Activated CD4-positive, alpha-beta T cell treated with anti-CD3 and anti-CD28 coated beads for 36 hours (primary cell): ENCODE measurements at regions not wholly inside any gene's neighbourhood (a gene's known extent, or its start where the extent isn't known, plus 50 kb on each side); places are given as distances from the start of the nearest gene placed in this dataset.

Experiments used
- ATAC-seq: fragments of 200-7000 bp; cut with Tn5 transposase; one replicate; pipeline ENCODE4 v1.10.0; 2021; ENCODE audit warnings: mild to moderate bottlenecking, moderate library complexity
- CTCF ChIA-PET: fragments of 350-600 bp; sonication (Branson Sonifier 250); formaldehyde crosslinking; loops from one replicate; lab custom pipeline; 2021; ENCODE audit warnings: antibody characterized with exemption; lab: Charles Lee
- POLR2A ChIA-PET: fragments of 350-600 bp; sonication (Branson Sonifier 250); formaldehyde crosslinking; loops from one replicate; lab custom pipeline; 2021; ENCODE audit warnings: antibody characterized with exemption, inconsistent platforms; lab: Charles Lee
- DNase-seq: peaks from one replicate; pipeline ENCODE4 v3.0.0-alpha.2; 2020
- H3K27ac Mint-ChIP-seq: one replicate; pipeline ENCODE4 v1.8.0; 2021; ENCODE audit warnings: mixed read lengths
- H3K27me3 Mint-ChIP-seq: one replicate; pipeline ENCODE4 v1.8.0; 2021; ENCODE audit warnings: mixed read lengths
- H3K36me3 Mint-ChIP-seq: one replicate; pipeline ENCODE4 v1.8.0; 2021; ENCODE audit warnings: low read depth, mixed read lengths
- H3K4me1 Mint-ChIP-seq: one replicate; pipeline ENCODE4 v1.8.0; 2021; ENCODE audit warnings: mixed read lengths
- H3K4me3 Mint-ChIP-seq: one replicate; pipeline ENCODE4 v1.8.0; 2021; ENCODE audit warnings: mild to moderate bottlenecking, moderate library complexity, mixed read lengths
- H3K9me3 Mint-ChIP-seq: one replicate; pipeline ENCODE4 v1.8.0; 2021; ENCODE audit warnings: low read depth, mixed read lengths
- intact Hi-C, 2 experiments: fragments of 100-400 bp; cut with DNase I in 1 of 2; cut with micrococcal nuclease in 1 of 2; formaldehyde crosslinking; loops; one replicate each; pipeline versions ENCODE4 v1.14.2 to v1.15.1; 2022 to 2024; cut with DNase I, micrococcal nuclease

- Mint-ChIP-seq H3K9me3 (no peaks in the 10 kb centered on the region), H3K27ac (no peak overlapping the region), H3K27me3 (peaks cover 6% of the 10 kb centered on the region), H3K36me3 (no peaks in the 10 kb centered on the region), H3K4me3 (no peak overlapping the region), H3K4me1 (no peaks in the 10 kb centered on the region)
- ChIA-PET CTCF (interaction anchor here (0.7 kb wide), 1 partner anchor 10 kb away, joined by 3 read pairs; no protein-coding TSS in a partner anchor), POLR2A (no interaction called here)
- intact Hi-C loops = no loop called here
- DNase-seq (no peak), ATAC-seq (no peak)
Measured at GRCh38 chr2:9156483-9156882, 50.1 kb upstream of the ASAP2 start.

GRCh38 chr2:9154061-9154460, 52.6 kb upstream of the ASAP2 start:
- Mint-ChIP-seq H3K27me3 (peaks cover 6% of the 10 kb centered on the region), H3K4me1 (no peaks in the 10 kb centered on the region), H3K9me3 (no peaks in the 10 kb centered on the region), H3K4me3 (no peak overlapping the region), H3K36me3 (no peaks in the 10 kb centered on the region), H3K27ac (no peak overlapping the region)
- ATAC-seq (no peak), DNase-seq (no peak)
- intact Hi-C loops = no loop called here
- ChIA-PET POLR2A (no interaction called here), CTCF (interaction anchor here (0.6 to 1.6 kb wide), 4 partner anchors 9 to 300 kb away, joined by 3 to 5 read pairs (median 4); no protein-coding TSS in a partner anchor)

- Mint-ChIP-seq H3K4me1 (no peaks in the 10 kb centered on the region), H3K27ac (no peak overlapping the region), H3K9me3 (no peaks in the 10 kb centered on the region), H3K27me3 (peaks cover 6% of the 10 kb centered on the region), H3K4me3 (no peak overlapping the region), H3K36me3 (no peaks in the 10 kb centered on the region)
- intact Hi-C loops = no loop called here
- ATAC-seq (no peak), DNase-seq (no peak)
- ChIA-PET POLR2A (no interaction called here), CTCF (interaction anchor here (0.6 to 1.6 kb wide), 4 partner anchors 10 to 104 kb away, joined by 3 to 5 read pairs (median 4); no protein-coding TSS in a partner anchor)
Measured at GRCh38 chr2:9153643-9153980, 53.0 kb upstream of the ASAP2 start.

- intact Hi-C loops = no loop called here
- DNase-seq (no peak), ATAC-seq (no peak)
- ChIA-PET CTCF (interaction anchor here (0.6 to 1.6 kb wide), 5 partner anchors 10 to 104 kb away, joined by 3 to 5 read pairs (median 5); no protein-coding TSS in a partner anchor), POLR2A (no interaction called here)
- no peak overlapping the region for H3K27ac Mint-ChIP-seq
- no peaks in the 10 kb centered on the region for H3K9me3 Mint-ChIP-seq
- H3K4me1 Mint-ChIP-seq = no peaks in the 10 kb centered on the region
- no peak overlapping the region for H3K4me3 Mint-ChIP-seq
- H3K36me3 Mint-ChIP-seq = no peaks in the 10 kb centered on the region
- H3K27me3 Mint-ChIP-seq = peaks cover 6% of the 10 kb centered on the region
Measured at GRCh38 chr2:9152975-9153642, 53.5 kb upstream of the ASAP2 start.

GRCh38 chr2:9150906-9151305, 55.7 kb upstream of the ASAP2 start:
- intact Hi-C loops = no loop called here
- CTCF ChIA-PET = interaction anchor here (0.6 to 0.7 kb wide), 2 partner anchors 38 to 54 kb away, joined by 3 read pairs; no protein-coding TSS in a partner anchor
- no peak overlapping the region for H3K27ac Mint-ChIP-seq
- no peak overlapping the region for H3K4me3 Mint-ChIP-seq
- H3K27me3 Mint-ChIP-seq = peaks cover 10% of the 10 kb centered on the region
- no peaks in the 10 kb centered on the region for H3K9me3 Mint-ChIP-seq
- ATAC-seq = no peak
- no peaks in the 10 kb centered on the region for H3K4me1 Mint-ChIP-seq
- POLR2A ChIA-PET = no interaction called here
- no peaks in the 10 kb centered on the region for H3K36me3 Mint-ChIP-seq
- no peak for DNase-seq

- no peaks in the 10 kb centered on the region for H3K4me1 Mint-ChIP-seq
- H3K9me3 Mint-ChIP-seq = no peaks in the 10 kb centered on the region
- ATAC-seq (no peak), DNase-seq (no peak)
- H3K27ac Mint-ChIP-seq = no peak overlapping the region
- intact Hi-C loops = no loop called here
- H3K4me3 Mint-ChIP-seq = no peak overlapping the region
- ChIA-PET CTCF (no interaction called here), POLR2A (no interaction called here)
- peaks cover 10% of the 10 kb centered on the region for H3K27me3 Mint-ChIP-seq
- H3K36me3 Mint-ChIP-seq = no peaks in the 10 kb centered on the region
Measured at GRCh38 chr2:9150568-9150900, 56.1 kb upstream of the ASAP2 start.

- intact Hi-C loops = loop anchor here (10.0 kb wide), 3 partner anchors 185 to 405 kb away; partner anchors contain the start of genes ADAM17 (in 1 of the 2) and IAH1 (in 1 of the 2)
- peaks cover 8% of the 10 kb centered on the region for H3K27me3 Mint-ChIP-seq
- CTCF ChIA-PET = no interaction called here
- no peak overlapping the region for H3K27ac Mint-ChIP-seq
- ATAC-seq = no peak
- H3K36me3 Mint-ChIP-seq = no peaks in the 10 kb centered on the region
- no peaks in the 10 kb centered on the region for H3K4me1 Mint-ChIP-seq
- DNase-seq = no peak
- no peaks in the 10 kb centered on the region for H3K9me3 Mint-ChIP-seq
- no peak overlapping the region for H3K4me3 Mint-ChIP-seq
- POLR2A ChIA-PET = no interaction called here
Measured at GRCh38 chr2:9149726-9150567, 56.7 kb upstream of the ASAP2 start.

- no peaks in the 10 kb centered on the region for H3K36me3 Mint-ChIP-seq
- DNase-seq = no peak
- no peaks in the 10 kb centered on the region for H3K9me3 Mint-ChIP-seq
- intact Hi-C loops = loop anchor here (10.0 kb wide), 3 partner anchors 185 to 405 kb away; partner anchors contain the start of genes ADAM17 (in 1 of the 2) and IAH1 (in 1 of the 2)
- POLR2A ChIA-PET = no interaction called here
- peaks cover 10% of the 10 kb centered on the region for H3K27me3 Mint-ChIP-seq
- no peak for ATAC-seq
- H3K4me3 Mint-ChIP-seq = no peak overlapping the region
- no peaks in the 10 kb centered on the region for H3K4me1 Mint-ChIP-seq
- CTCF ChIA-PET = no interaction called here
- no peak overlapping the region for H3K27ac Mint-ChIP-seq
Measured at GRCh38 chr2:9149388-9149660, 57.3 kb upstream of the ASAP2 start.

GRCh38 chr2:9146646-9147045, 60.0 kb upstream of the ASAP2 start:
- H3K4me1 Mint-ChIP-seq = no peaks in the 10 kb centered on the region
- no peak for ATAC-seq
- POLR2A ChIA-PET = no interaction called here
- H3K27ac Mint-ChIP-seq = no peak overlapping the region
- DNase-seq = no peak
- peaks cover 11% of the 10 kb centered on the region for H3K27me3 Mint-ChIP-seq
- intact Hi-C loops = loop anchor here (10.0 kb wide), 3 partner anchors 188 to 408 kb away; partner anchors contain the start of genes ADAM17 (in 1 of the 2) and IAH1 (in 1 of the 2)
- H3K4me3 Mint-ChIP-seq = no peak overlapping the region
- CTCF ChIA-PET = no interaction called here
- H3K9me3 Mint-ChIP-seq = no peaks in the 10 kb centered on the region
- H3K36me3 Mint-ChIP-seq = no peaks in the 10 kb centered on the region

GRCh38 chr2:9145752-9146430, 60.7 kb upstream of the ASAP2 start:
- CTCF ChIA-PET = interaction anchor here (1.1 kb wide), 1 partner anchor 16 kb away, joined by 3 read pairs; no protein-coding TSS in a partner anchor
- Mint-ChIP-seq H3K36me3 (no peaks in the 10 kb centered on the region), H3K27me3 (peaks cover 14% of the 10 kb centered on the region), H3K27ac (no peak overlapping the region), H3K4me3 (no peak overlapping the region), H3K4me1 (no peaks in the 10 kb centered on the region), H3K9me3 (no peaks in the 10 kb centered on the region)
- intact Hi-C loops = loop anchor here (10.0 kb wide), 3 partner anchors 189 to 409 kb away; partner anchors contain the start of genes ADAM17 (in 1 of the 2) and IAH1 (in 1 of the 2)
- DNase-seq (no peak), ATAC-seq (no peak)
- POLR2A ChIA-PET = no interaction called here

- ChIA-PET CTCF (interaction anchor here (0.9 to 1.1 kb wide), 3 partner anchors 16 to 222 kb away, joined by 3 to 6 read pairs (median 3); no protein-coding TSS in a partner anchor), POLR2A (interaction anchor here (0.7 kb wide), 1 partner anchor 127 kb away, joined by 3 read pairs; no protein-coding TSS in a partner anchor)
- no peak for ATAC-seq
- no peak for DNase-seq
- H3K27ac Mint-ChIP-seq = no peak overlapping the region
- H3K4me3 Mint-ChIP-seq = no peak overlapping the region
- intact Hi-C loops = loop anchor here (10.0 kb wide), 3 partner anchors 190 to 410 kb away; partner anchors contain the start of genes ADAM17 (in 1 of the 2) and IAH1 (in 1 of the 2)
- H3K27me3 Mint-ChIP-seq = peaks cover 14% of the 10 kb centered on the region
- no peaks in the 10 kb centered on the region for H3K9me3 Mint-ChIP-seq
- no peaks in the 10 kb centered on the region for H3K4me1 Mint-ChIP-seq
- H3K36me3 Mint-ChIP-seq = no peaks in the 10 kb centered on the region
Measured at GRCh38 chr2:9145109-9145751, 61.4 kb upstream of the ASAP2 start.
